Erythroblast (primary cell): ENCODE measurements at regions not wholly inside any gene's neighbourhood (a gene's known extent, or its start where the extent isn't known, plus 50 kb on each side); places are given as distances from the start of the nearest gene placed in this dataset.

Experiments
- DNase-seq, 2 experiments: peaks; one replicate each; lab custom pipeline; 2025; lab: John Stamatoyannopoulos, UW
- GATA1 ChIP-seq: IDR thresholded peaks from 2 replicates; pipeline ENCODE4 v1.6.1; 2011; ENCODE audit warnings: low read depth, mild to moderate bottlenecking, control low read depth, low read length, moderate library complexity
- POLR2A ChIP-seq: IDR thresholded peaks from 2 replicates; pipeline ENCODE4 v1.6.1; 2011; ENCODE audit warnings: mild to moderate bottlenecking, low read length

- no peak for TF ChIP-seq POLR2A
- no peak for TF ChIP-seq GATA1
- DNase-seq: no peak
Observed at GRCh38 chr11:91802475-91802874, 422.1 kb upstream of the FAT3 start.

- DNase-seq: no peak
- TF ChIP-seq GATA1 (no peak), POLR2A (no peak)
Observed at GRCh38 chr11:91800208-91800914, 424.3 kb upstream of the FAT3 start.

DNA sequence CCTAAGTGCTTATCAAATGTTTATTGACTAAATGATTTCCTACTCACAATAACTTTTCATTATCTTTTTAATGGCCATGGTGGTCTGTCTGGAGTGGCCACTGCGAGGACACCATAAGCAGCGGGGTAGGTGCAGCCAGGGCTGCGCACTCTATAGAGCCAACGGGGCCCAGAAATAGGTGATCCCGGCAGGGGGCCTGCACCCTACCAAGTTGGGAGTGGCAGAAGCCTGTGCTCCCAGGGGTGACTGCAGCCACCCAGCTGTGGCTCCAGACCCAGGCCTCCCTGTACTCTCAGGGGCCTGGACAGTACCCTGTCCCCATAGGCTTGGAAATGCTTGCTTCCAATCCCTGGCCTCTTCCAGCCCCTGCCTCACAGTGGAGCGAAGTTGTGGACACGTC, 426.4 kb upstream of the FAT3 start:
- DNase-seq: no peak
- no peak for TF ChIP-seq GATA1
- TF ChIP-seq POLR2A: no peak

DNA sequence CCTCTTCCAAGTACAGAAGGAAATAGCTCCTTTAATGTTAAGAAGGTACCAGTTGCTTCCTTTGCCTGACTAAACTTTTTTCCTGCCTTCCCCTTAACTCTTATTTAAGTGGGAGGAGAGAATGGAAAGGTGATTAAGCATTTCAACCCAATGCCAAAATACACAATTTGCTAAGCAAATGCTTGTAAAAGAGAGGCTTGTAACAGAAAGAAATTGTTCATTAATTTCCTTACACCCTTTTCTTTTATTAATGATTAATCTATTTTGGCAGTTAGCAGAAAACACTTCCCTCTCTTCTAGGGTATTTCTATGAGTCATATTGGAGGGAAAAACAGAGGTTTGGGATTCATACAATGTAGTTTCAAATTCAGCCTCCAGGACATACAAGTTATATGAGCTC, 427.6 kb upstream of the FAT3 start:
- no peak for DNase-seq
- TF ChIP-seq POLR2A (no peak), GATA1 (no peak)

GRCh38 chr11:91795139-91795887, 429.3 kb upstream of the FAT3 start:
- no peak for DNase-seq
- TF ChIP-seq GATA1 (no peak), POLR2A (no peak)

GRCh38 chr11:91794146-91794545, 430.5 kb upstream of the FAT3 start:
- no peak for DNase-seq
- TF ChIP-seq GATA1 (no peak), POLR2A (no peak)

DNA sequence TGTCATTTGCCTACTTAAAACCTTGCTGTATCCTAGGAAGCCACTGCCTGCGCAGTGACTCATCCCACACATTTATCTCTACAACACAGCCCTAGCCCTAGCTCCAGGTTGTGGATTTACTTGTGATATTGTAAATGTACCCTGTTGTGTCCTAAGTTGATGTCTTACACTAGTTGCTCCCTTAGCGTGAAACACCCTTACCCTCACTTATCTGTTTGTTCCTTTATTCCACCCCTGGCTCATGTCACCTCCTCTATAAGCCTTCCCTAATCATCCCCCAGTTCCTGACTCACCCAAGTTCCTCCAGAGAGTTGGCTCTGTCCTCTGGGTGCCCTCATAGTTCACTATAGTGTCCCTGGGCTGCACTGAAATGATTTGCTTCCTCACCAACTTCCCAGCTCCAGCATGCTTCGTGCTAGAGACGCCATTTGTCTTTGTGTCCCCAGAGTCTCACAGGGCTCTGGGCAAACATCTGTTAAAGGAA, 431.8 kb upstream of the FAT3 start:
- peak in 1 of 2 experiments; percentile 1 for DNase-seq
- TF ChIP-seq POLR2A (no peak), GATA1 (no peak)

- TF ChIP-seq POLR2A: no peak
- no peak for TF ChIP-seq GATA1
- no peak for DNase-seq
Observed at GRCh38 chr11:91791171-91791468, 433.5 kb upstream of the FAT3 start.

DNA sequence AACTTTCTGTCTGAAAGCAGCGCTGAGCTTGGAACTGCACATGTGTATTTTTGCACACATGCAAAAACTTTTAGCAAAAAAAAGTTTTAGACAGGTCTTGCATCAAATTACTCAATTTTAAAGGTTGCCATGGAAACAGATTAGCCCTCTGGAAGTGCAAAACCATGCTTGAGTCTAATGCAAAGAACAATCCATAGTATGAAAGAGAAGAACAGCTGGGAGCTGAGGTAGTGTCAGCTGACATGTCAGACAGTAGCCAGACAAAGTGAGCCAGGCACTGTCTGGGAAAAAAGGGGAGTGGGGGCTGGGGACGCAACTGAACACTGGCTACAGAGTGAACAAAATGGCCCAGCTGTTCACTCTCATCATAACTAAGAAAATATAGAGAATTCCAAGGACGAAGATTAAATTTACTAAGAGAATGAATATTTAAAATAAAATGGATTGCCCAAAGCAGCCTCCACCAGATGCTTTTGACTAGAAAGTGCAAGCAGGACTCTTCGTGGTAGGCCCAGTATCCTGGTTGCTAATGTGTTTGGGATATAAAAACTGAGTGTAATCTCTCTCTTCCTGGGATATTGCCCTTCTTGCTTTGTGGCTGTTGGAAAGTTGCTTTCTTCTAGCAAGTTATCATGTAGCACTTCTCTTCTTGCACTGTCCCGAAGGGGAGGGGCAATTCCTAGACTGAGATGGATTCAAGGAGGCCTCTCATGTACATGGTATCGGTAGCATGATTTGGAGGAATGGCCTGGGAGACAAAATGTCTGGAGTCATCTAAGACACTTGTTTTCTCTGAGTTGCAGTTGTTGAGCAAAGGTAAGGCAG, 434.1 kb upstream of the FAT3 start:
- TF ChIP-seq GATA1 (no peak), POLR2A (no peak)

GRCh38 chr11:91788764-91789163, 435.9 kb upstream of the FAT3 start:
- TF ChIP-seq GATA1 (no peak), POLR2A (no peak)
- DNase-seq: no peak

More for the DNA sequence above, 434.1 kb upstream of the FAT3 start:
- DNase-seq: no peak

GRCh38 chr11:91786097-91786496, 438.5 kb upstream of the FAT3 start:
- TF ChIP-seq GATA1 (no peak), POLR2A (no peak)
- DNase-seq: no peak

- no peak for DNase-seq
- no peak for TF ChIP-seq GATA1
- TF ChIP-seq POLR2A: no peak
Observed at GRCh38 chr11:91783173-91783572, 441.4 kb upstream of the FAT3 start.

GRCh38 chr11:91778758-91779157, 445.9 kb upstream of the FAT3 start:
- TF ChIP-seq POLR2A: no peak
- TF ChIP-seq GATA1: no peak
- DNase-seq: no peak

DNA sequence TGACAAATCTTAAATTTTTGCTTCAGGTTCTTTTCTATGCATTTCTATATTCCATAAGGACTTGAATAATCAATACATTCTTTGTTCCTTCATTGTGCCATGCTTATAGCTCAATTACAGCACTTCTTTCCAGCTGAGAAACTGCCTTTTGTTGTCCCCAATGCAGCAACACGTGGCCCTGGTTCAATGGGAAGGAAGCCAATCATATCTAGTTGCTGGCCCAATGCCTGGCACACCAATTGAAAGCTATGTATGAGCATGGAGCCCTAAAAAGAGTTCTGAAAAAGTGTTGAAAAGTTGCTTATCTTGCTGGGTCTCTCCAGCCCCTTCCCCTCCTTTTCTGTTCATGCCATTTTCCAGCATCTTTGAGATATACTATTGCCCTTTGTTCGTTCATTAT, 448.0 kb upstream of the FAT3 start:
- no peak for DNase-seq
- TF ChIP-seq POLR2A: no peak

- no peak for DNase-seq
- no peak for TF ChIP-seq POLR2A
- no peak for TF ChIP-seq GATA1
Observed at GRCh38 chr11:91773090-91773489, 451.5 kb upstream of the FAT3 start.
